GM21576 (cell line): ENCODE measurements at regions not wholly inside any gene's neighbourhood (a gene's known extent, or its start where the extent isn't known, plus 50 kb on each side); places are given as distances from the start of the nearest gene placed in this dataset.

Experiments
- ATAC-seq: cut with Tn5 transposase; IDR thresholded peaks from one replicate; pipeline ENCODE4 v1.9.1; 2021; ENCODE audit warnings: mild to moderate bottlenecking, moderate library complexity; ENCODE audit not compliant: unreplicated experiment

- ATAC-seq: no peak
Measured at GRCh38 chr16:64138621-64139020, 983.2 kb downstream of the CDH11 start.

GRCh38 chr16:64138006-64138405 lies 983.9 kb downstream of the CDH11 start:
- no peak for ATAC-seq

- no peak for ATAC-seq
Measured at GRCh38 chr16:64136743-64137142, 985.1 kb downstream of the CDH11 start.

- ATAC-seq: no peak
Measured at GRCh38 chr16:64136314-64136713, 985.5 kb downstream of the CDH11 start.

GRCh38 chr16:64133366-64133765 lies 988.5 kb downstream of the CDH11 start:
- no peak for ATAC-seq

- ATAC-seq: no peak
Measured at GRCh38 chr16:64132759-64133361, 989.0 kb downstream of the CDH11 start.

- ATAC-seq: no peak
Measured at GRCh38 chr16:64132190-64132589, 989.7 kb downstream of the CDH11 start.

GRCh38 chr16:64131423-64131822 lies 990.4 kb downstream of the CDH11 start:
- no peak for ATAC-seq

GRCh38 chr16:64130140-64130539 lies 991.7 kb downstream of the CDH11 start:
- no peak for ATAC-seq

GRCh38 chr16:64122177-64122576 lies 999.7 kb downstream of the CDH11 start:
- ATAC-seq: no peak

GRCh38 chr16:64121473-64121872 lies 1000.4 kb downstream of the CDH11 start:
- no peak for ATAC-seq

GRCh38 chr16:64116151-64116550 lies 1005.7 kb downstream of the CDH11 start:
- no peak for ATAC-seq

GRCh38 chr16:64109241-64109640 lies 1012.6 kb downstream of the CDH11 start:
- no peak for ATAC-seq

GRCh38 chr16:64102654-64103053 lies 1019.2 kb downstream of the CDH11 start:
- no peak for ATAC-seq

GRCh38 chr16:64098451-64098850 lies 1023.4 kb downstream of the CDH11 start:
- no peak for ATAC-seq

- no peak for ATAC-seq
Measured at GRCh38 chr16:64096689-64097088, 1025.2 kb downstream of the CDH11 start.

- ATAC-seq: no peak
Measured at GRCh38 chr16:64094992-64095634, 1026.8 kb downstream of the CDH11 start.

- no peak for ATAC-seq
Measured at GRCh38 chr16:64094181-64094965, 1027.5 kb downstream of the CDH11 start.

GRCh38 chr16:64092271-64092670 lies 1029.6 kb downstream of the CDH11 start:
- ATAC-seq: no peak

- no peak for ATAC-seq
Measured at GRCh38 chr16:64090327-64090726, 1031.5 kb downstream of the CDH11 start.

GRCh38 chr16:64089697-64090096 lies 1032.2 kb downstream of the CDH11 start:
- no peak for ATAC-seq

GRCh38 chr16:64088838-64089237 lies 1033.0 kb downstream of the CDH11 start:
- ATAC-seq: no peak
